ENCODE measurements at regions not wholly inside any gene's neighbourhood (a gene's known extent, or its start where the extent isn't known, plus 50 kb on each side); places are given as distances from the start of the nearest gene placed in this dataset.
"Not testable (repeated sequence)": the region's sequence is repeated elsewhere in the genome, so short reads cannot be mapped to it uniquely, and the experiment has no call there.

- Histone ChIP-seq H3K4me1 (no peaks in the 10 kb centered on the region), H3K4me3 (no peak overlapping the region), H3K36me3 (no peaks in the 10 kb centered on the region), H3K27me3 (no peaks in the 10 kb centered on the region), H3K27ac (no peak overlapping the region), H3K9me3 (no peaks in the 10 kb centered on the region)
- no peak for DNase-seq
- intact Hi-C loops (cut with DNase I) = no loop called here
- ATAC-seq = no peak
- TF ChIP-seq, protein P1, sequence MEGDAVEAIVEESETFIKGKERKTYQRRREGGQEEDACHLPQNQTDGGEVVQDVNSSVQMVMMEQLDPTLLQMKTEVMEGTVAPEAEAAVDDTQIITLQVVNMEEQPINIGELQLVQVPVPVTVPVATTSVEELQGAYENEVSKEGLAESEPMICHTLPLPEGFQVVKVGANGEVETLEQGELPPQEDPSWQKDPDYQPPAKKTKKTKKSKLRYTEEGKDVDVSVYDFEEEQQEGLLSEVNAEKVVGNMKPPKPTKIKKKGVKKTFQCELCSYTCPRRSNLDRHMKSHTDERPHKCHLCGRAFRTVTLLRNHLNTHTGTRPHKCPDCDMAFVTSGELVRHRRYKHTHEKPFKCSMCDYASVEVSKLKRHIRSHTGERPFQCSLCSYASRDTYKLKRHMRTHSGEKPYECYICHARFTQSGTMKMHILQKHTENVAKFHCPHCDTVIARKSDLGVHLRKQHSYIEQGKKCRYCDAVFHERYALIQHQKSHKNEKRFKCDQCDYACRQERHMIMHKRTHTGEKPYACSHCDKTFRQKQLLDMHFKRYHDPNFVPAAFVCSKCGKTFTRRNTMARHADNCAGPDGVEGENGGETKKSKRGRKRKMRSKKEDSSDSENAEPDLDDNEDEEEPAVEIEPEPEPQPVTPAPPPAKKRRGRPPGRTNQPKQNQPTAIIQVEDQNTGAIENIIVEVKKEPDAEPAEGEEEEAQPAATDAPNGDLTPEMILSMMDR (IDR thresholded peaks at IDR 0.05) = no peak
These were observed 783.1 kb downstream of the GBE1 start for GRCh38 chr3:80978216-80978969.

DNA sequence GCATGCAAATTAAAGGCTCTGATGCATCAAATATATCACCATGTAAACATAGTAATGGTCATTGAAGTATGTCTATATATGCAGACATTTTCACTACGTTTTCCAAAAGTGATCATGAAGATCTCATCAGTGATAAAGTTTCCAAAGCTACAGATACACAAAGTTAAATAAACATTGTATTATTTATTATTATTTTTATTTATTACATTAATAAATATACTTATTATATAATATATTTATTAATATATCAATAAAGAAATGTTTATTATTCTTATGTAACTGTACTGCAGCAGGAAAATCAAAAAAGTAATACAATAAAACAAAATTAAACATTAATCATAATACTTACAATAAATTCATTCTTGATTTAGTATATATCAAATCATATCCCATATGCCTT lies 791.2 kb downstream of the GBE1 start:
- H3K4me1 ChIP-seq = no peaks in the 10 kb centered on the region

GRCh38 chr3:80929576-80929975 lies 831.9 kb downstream of the GBE1 start:
- intact Hi-C loops (cut with DNase I) = no loop called here
- H3K4me3 ChIP-seq = no peak overlapping the region
- TF ChIP-seq, protein P1 (IDR thresholded peaks at IDR 0.05) = no peak
- H3K36me3 ChIP-seq = no peaks in the 10 kb centered on the region
- DNase-seq (no peak), ATAC-seq (no peak)
- H3K9me3 ChIP-seq = peaks cover 3% of the 10 kb centered on the region
- H3K4me1 ChIP-seq = no peaks in the 10 kb centered on the region
- no peaks in the 10 kb centered on the region for H3K27me3 ChIP-seq
- H3K27ac ChIP-seq = no peak overlapping the region

More for the DNA sequence above, 791.2 kb downstream of the GBE1 start:
- H3K27ac ChIP-seq = no peak overlapping the region
- no peaks in the 10 kb centered on the region for H3K36me3 ChIP-seq
- TF ChIP-seq, protein P1 (IDR thresholded peaks at IDR 0.05) = no peak
- intact Hi-C loops (cut with DNase I) = no loop called here
- ATAC-seq (no peak), DNase-seq (no peak)
- no peaks in the 10 kb centered on the region for H3K27me3 ChIP-seq
- H3K4me3 ChIP-seq = no peak overlapping the region
- H3K9me3 ChIP-seq = peaks cover 5% of the 10 kb centered on the region

DNA sequence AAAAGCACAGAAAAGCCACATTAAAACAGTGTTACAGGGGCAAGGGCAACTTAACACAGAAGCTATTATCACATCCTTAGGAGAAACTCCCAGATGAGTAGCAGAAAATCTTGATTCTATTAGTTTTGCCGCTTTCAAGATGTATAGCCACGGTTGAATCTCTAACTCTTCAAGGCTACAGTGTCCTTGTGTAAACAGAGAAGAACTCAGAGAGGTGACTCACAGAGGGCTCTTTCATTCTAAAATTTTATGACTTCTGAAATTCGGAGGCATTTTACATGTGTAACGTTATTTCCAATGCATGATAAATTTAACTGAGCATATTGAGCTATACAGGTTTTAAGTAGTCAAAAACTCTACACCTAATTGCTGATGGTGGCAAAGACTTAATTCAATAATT lies 846.6 kb downstream of the GBE1 start:
- no peaks in the 10 kb centered on the region for H3K9me3 ChIP-seq
- ATAC-seq (no peak), DNase-seq (no peak)
- no peak overlapping the region for H3K4me3 ChIP-seq
- intact Hi-C loops (cut with DNase I) = no loop called here
- no peak overlapping the region for H3K27ac ChIP-seq
- H3K27me3 ChIP-seq = no peaks in the 10 kb centered on the region
- TF ChIP-seq, protein P1 (IDR thresholded peaks at IDR 0.05) = no peak
- no peaks in the 10 kb centered on the region for H3K4me1 ChIP-seq
- H3K36me3 ChIP-seq = no peaks in the 10 kb centered on the region

GRCh38 chr3:80898211-80898610 lies 863.2 kb downstream of the GBE1 start:
- ATAC-seq (no peak), DNase-seq (no peak)
- Histone ChIP-seq H3K27me3 (no peaks in the 10 kb centered on the region), H3K27ac (no peak overlapping the region), H3K36me3 (no peaks in the 10 kb centered on the region), H3K4me3 (no peak overlapping the region), H3K4me1 (no peaks in the 10 kb centered on the region), H3K9me3 (no peaks in the 10 kb centered on the region)
- intact Hi-C loops (cut with DNase I) = no loop called here
- TF ChIP-seq, protein P1 (IDR thresholded peaks at IDR 0.05) = no peak

- DNase-seq; H3K36me3 ChIP-seq; H3K4me3 ChIP-seq; intact Hi-C loops (cut with DNase I); H3K27ac ChIP-seq; H3K9me3 ChIP-seq; H3K4me1 ChIP-seq; ATAC-seq; H3K27me3 ChIP-seq: not testable (repeated sequence)
These were observed 864.4 kb downstream of the GBE1 start for GRCh38 chr3:80897005-80897404.

All from upper lobe of right lung (tissue), 1 donor.